OCI-LY1 (cell line): ENCODE measurements at regions not wholly inside any gene's neighbourhood (a gene's known extent, or its start where the extent isn't known, plus 50 kb on each side); places are given as distances from the start of the nearest gene placed in this dataset.

Experiments
- H2AFZ ChIP-seq: fragments of 200-600 bp; sonication (generic), shearing (Covaris generic); 2 replicates; pipeline ENCODE4 v1.6.0; 2014; ENCODE audit warnings: antibody characterized with exemption, mild to moderate bottlenecking, low read length
- H3F3A ChIP-seq: fragments of 200-600 bp; sonication (generic), shearing (Covaris generic); 2 replicates; pipeline ENCODE4 v1.6.0; 2014; ENCODE audit warnings: mild to moderate bottlenecking, antibody characterized with exemption, low read length, moderate library complexity; ENCODE audit not compliant: insufficient read depth
- H3K27ac ChIP-seq: fragments of 200-600 bp; sonication (generic); 2 replicates; pipeline ENCODE4 v1.5.1; 2014; ENCODE audit warnings: low read length, mixed run types, mild to moderate bottlenecking, low read depth; ENCODE audit not compliant: poor library complexity, severe bottlenecking
- H3K27me3 ChIP-seq: fragments of 200-600 bp; sonication (generic); 2 replicates; pipeline ENCODE4 v1.6.0; 2014; ENCODE audit warnings: antibody characterized with exemption, mild to moderate bottlenecking, low read length, moderate library complexity; ENCODE audit not compliant: insufficient read depth
- H3K36me3 ChIP-seq: fragments of 200-600 bp; sonication (generic); 2 replicates; pipeline ENCODE4 v1.6.1; 2014; ENCODE audit warnings: mild to moderate bottlenecking, antibody characterized with exemption, low read length, moderate library complexity, mixed read lengths; ENCODE audit not compliant: insufficient read depth
- H3K4me1 ChIP-seq: fragments of 200-600 bp; sonication (generic); 2 replicates; pipeline ENCODE4 v1.5.1; 2014; ENCODE audit warnings: mild to moderate bottlenecking, low read length, moderate library complexity; ENCODE audit not compliant: insufficient read depth, severe bottlenecking
- H3K4me2 ChIP-seq: fragments of 200-600 bp; sonication (generic), shearing (Covaris generic); 2 replicates; pipeline ENCODE4 v1.6.1; 2014; ENCODE audit warnings: low read length
- H3K4me3 ChIP-seq: fragments of 200-600 bp; sonication (generic); 2 replicates; pipeline ENCODE4 v1.5.1; 2014; ENCODE audit warnings: low read length, low read depth, mild to moderate bottlenecking, mixed read lengths; ENCODE audit not compliant: poor library complexity, severe bottlenecking
- H3K79me2 ChIP-seq: fragments of 200-600 bp; shearing (Covaris generic); 2 replicates; pipeline ENCODE4 v1.6.1; 2016; ENCODE audit warnings: mixed run types, low read length, mixed read lengths; ENCODE audit not compliant: insufficient read depth
- H3K9ac ChIP-seq: fragments of 200-600 bp; sonication (generic), shearing (Covaris generic); 2 replicates; pipeline ENCODE4 v1.6.1; 2014; ENCODE audit warnings: mild to moderate bottlenecking, low read length, mixed read lengths
- H3K9me2 ChIP-seq: fragments of 200-600 bp; sonication (generic), shearing (Covaris generic); 2 replicates; pipeline ENCODE4 v1.6.1; 2014; ENCODE audit warnings: low read depth, mild to moderate bottlenecking, low read length, mixed read lengths
- H3K9me3 ChIP-seq: fragments of 200-600 bp; shearing (Covaris generic); 2 replicates; pipeline ENCODE4 v1.6.1; 2014; ENCODE audit warnings: low read length, mixed read lengths
- H4K20me1 ChIP-seq: fragments of 200-600 bp; sonication (generic), shearing (Covaris generic); 2 replicates; pipeline ENCODE4 v1.6.0; 2016; ENCODE audit warnings: mild to moderate bottlenecking, low read length; ENCODE audit not compliant: insufficient read depth
- CTCF ChIP-seq: fragments of 200-600 bp; sonication (generic), shearing (Covaris generic); IDR thresholded peaks from 2 replicates; pipeline ENCODE4 v1.5.1; 2017; ENCODE audit warnings: mild to moderate bottlenecking, antibody characterized with exemption, low read length, moderate library complexity, mixed read lengths
- EZH2 ChIP-seq: fragments of 200-600 bp; sonication (generic), shearing (Covaris generic); IDR thresholded peaks from 2 replicates; pipeline ENCODE4 v1.8.0; 2017; ENCODE audit warnings: borderline replicate concordance, mixed run types, mild to moderate bottlenecking, antibody characterized with exemption, low read length, moderate library complexity, mixed read lengths

DNA sequence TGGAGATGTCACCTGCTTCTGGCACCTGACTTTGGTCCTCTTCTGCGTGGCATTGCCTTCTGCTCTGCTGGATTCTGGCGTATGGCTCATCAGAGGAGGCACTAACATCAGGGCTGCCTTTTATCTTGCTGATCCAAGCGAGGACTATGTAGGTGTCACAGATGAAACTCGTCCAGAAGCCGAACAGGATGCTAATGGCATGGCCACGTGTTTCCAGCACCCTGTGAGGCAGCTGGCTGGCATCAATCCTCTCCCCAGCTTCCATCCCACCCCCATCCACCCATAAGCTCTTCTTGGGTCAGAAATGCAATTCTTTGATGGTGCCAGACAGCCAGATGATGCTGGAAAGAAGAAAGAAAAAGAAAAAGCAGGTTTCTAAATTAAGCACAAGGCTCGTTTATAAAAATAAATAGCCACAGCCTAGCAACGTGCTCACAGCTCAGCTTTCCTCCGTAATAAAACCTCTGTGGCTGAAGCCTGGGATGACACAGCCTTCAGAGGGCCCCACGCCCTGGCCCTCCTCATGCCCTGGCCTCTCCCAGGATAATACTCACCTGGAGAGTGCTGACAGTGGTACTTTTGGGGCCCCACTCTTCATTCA is 212.9 kb upstream of the SERP2 start:
- no peaks in the 10 kb centered on the region for H3F3A ChIP-seq
- TF ChIP-seq CTCF: no peak
- no peak for TF ChIP-seq EZH2
- no peaks in the 10 kb centered on the region for H3K27me3 ChIP-seq
- no peak overlapping the region for H3K9ac ChIP-seq
- no peak overlapping the region for H3K4me3 ChIP-seq
- H3K27ac ChIP-seq: no peak overlapping the region
- no peaks in the 10 kb centered on the region for H4K20me1 ChIP-seq
- no peaks in the 10 kb centered on the region for H3K9me3 ChIP-seq
- no peak overlapping the region for H2AFZ ChIP-seq
- no peak overlapping the region for H3K4me2 ChIP-seq
- H3K79me2 ChIP-seq: no peaks in the 10 kb centered on the region
- H3K9me2 ChIP-seq: no peaks in the 10 kb centered on the region
- H3K4me1 ChIP-seq: no peaks in the 10 kb centered on the region
- no peaks in the 10 kb centered on the region for H3K36me3 ChIP-seq

- no peaks in the 10 kb centered on the region for H3K4me1 ChIP-seq
- no peaks in the 10 kb centered on the region for H3K27me3 ChIP-seq
- H3K4me2 ChIP-seq: no peak overlapping the region
- H3K9me3 ChIP-seq: no peaks in the 10 kb centered on the region
- H4K20me1 ChIP-seq: no peaks in the 10 kb centered on the region
- H3F3A ChIP-seq: no peaks in the 10 kb centered on the region
- no peak overlapping the region for H2AFZ ChIP-seq
- no peaks in the 10 kb centered on the region for H3K9me2 ChIP-seq
- H3K79me2 ChIP-seq: no peaks in the 10 kb centered on the region
- no peak overlapping the region for H3K27ac ChIP-seq
- no peak overlapping the region for H3K9ac ChIP-seq
- H3K4me3 ChIP-seq: no peak overlapping the region
- TF ChIP-seq CTCF: no peak
- no peak for TF ChIP-seq EZH2
- H3K36me3 ChIP-seq: no peaks in the 10 kb centered on the region
These were observed 210.5 kb upstream of the SERP2 start for GRCh38 chr13:44163108-44163507.

DNA sequence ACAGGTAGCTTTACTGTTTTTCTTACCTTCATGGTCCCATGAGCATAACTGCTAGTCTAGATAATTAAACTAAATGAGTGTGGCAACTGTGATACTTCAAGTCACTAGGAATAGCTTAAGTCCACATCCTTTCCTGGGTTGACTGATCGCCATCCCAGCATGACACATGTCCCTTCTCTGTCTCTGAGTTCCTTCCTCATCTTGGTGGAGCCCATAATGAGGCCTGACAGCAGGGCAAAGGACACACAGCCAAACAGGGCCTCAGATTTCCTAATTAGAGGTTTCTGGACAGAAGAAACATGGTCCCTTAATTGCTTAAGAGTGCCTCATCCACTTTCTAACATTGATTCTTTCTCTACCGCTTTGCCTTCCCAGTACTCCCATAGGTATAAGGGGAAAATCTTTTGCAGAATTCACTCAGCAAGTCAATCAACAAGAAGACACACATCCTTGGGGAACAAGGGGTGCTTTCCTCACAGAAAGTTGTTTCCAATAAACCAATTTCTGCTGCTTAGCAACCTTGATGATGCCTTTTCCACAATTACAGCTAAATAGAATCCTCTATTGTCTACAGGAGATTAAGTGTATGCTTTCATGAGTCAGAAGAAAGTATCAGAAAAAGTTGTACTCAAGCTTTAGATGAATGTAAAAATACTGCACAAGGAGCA is 208.3 kb upstream of the SERP2 start:
- no peak overlapping the region for H3K9ac ChIP-seq
- H3F3A ChIP-seq: no peaks in the 10 kb centered on the region
- H3K4me1 ChIP-seq: no peaks in the 10 kb centered on the region
- H3K79me2 ChIP-seq: no peaks in the 10 kb centered on the region
- H3K9me2 ChIP-seq: no peaks in the 10 kb centered on the region
- H3K27me3 ChIP-seq: no peaks in the 10 kb centered on the region
- no peak overlapping the region for H3K27ac ChIP-seq
- no peaks in the 10 kb centered on the region for H3K36me3 ChIP-seq
- no peak overlapping the region for H3K4me2 ChIP-seq
- TF ChIP-seq CTCF: no peak
- TF ChIP-seq EZH2: no peak
- H3K4me3 ChIP-seq: no peak overlapping the region
- H3K9me3 ChIP-seq: no peaks in the 10 kb centered on the region
- H2AFZ ChIP-seq: no peak overlapping the region
- no peaks in the 10 kb centered on the region for H4K20me1 ChIP-seq
